ENCODE measurements at regions not wholly inside any gene's neighbourhood (a gene's known extent, or its start where the extent isn't known, plus 50 kb on each side); places are given as distances from the start of the nearest gene placed in this dataset.

GRCh38 chr4:77538574-77539157, 67.0 kb upstream of the CXCL13 start:
- no peak for TF ChIP-seq EZH2 (IDR thresholded peaks at IDR 0.05; ENCODE audit: low read depth)
- TF ChIP-seq, protein P1, sequence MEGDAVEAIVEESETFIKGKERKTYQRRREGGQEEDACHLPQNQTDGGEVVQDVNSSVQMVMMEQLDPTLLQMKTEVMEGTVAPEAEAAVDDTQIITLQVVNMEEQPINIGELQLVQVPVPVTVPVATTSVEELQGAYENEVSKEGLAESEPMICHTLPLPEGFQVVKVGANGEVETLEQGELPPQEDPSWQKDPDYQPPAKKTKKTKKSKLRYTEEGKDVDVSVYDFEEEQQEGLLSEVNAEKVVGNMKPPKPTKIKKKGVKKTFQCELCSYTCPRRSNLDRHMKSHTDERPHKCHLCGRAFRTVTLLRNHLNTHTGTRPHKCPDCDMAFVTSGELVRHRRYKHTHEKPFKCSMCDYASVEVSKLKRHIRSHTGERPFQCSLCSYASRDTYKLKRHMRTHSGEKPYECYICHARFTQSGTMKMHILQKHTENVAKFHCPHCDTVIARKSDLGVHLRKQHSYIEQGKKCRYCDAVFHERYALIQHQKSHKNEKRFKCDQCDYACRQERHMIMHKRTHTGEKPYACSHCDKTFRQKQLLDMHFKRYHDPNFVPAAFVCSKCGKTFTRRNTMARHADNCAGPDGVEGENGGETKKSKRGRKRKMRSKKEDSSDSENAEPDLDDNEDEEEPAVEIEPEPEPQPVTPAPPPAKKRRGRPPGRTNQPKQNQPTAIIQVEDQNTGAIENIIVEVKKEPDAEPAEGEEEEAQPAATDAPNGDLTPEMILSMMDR (conservative IDR thresholded peaks at IDR 0.05): no peak

Data from PC-9 (cell line).